Esophagus squamous epithelium (tissue), 4 donors: ENCODE measurements at regions not wholly inside any gene's neighbourhood (a gene's known extent, or its start where the extent isn't known, plus 50 kb on each side); places are given as distances from the start of the nearest gene placed in this dataset.

Experiments
- CTCF ChIP-seq, 6 experiments: fragments of 450-650 bp in 4 of 6; fragments of 200-600 bp in 2 of 6; sonication (generic) in 2 of 6; IDR thresholded peaks; one replicate each; pipeline ENCODE4 v1.5.1; 2016 to 2019; ENCODE audit warnings: antibody characterized with exemption in 6 of 6, mild to moderate bottlenecking in 4 of 6, moderate library complexity in 4 of 6
- POLR2A ChIP-seq, 4 donors: fragments of 450-650 bp; IDR thresholded peaks; one replicate each; pipeline ENCODE4 v1.6.1; 2017; ENCODE audit warnings: antibody characterized with exemption in 4 of 4, mild to moderate bottlenecking in 4 of 4, moderate library complexity in 3 of 4

GRCh38 chr15:54829821-54830220, 366.9 kb downstream of the RSL24D1 start:
- TF ChIP-seq CTCF (IDR thresholded peaks at IDR 0.05) (no peak), POLR2A (IDR thresholded peaks at IDR 0.05) (no peak)
